ENCODE measurements at regions not wholly inside any gene's neighbourhood (a gene's known extent, or its start where the extent isn't known, plus 50 kb on each side); places are given as distances from the start of the nearest gene placed in this dataset.
A peak's percentile ranks its signal among the peaks of the same experiment; 100 is the strongest.

DNA sequence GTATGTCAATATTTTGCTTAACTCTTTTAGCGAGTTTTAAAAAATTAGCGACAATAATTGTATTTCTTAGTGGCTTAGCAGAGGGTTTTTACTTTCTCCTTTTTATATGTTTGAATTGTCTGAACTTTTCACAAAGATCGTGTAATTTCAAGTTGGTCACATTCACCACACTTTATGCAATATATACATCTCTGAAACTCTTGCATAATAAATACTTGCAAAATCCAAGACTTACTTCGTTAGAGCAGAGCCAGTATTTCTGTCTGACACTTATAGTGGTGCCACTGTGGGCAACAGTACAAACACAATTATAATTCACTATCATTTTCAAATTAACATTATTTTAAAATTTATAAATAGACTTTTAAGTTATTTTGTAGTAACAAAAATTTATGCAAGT lies 62.0 kb downstream of the SUCNR1 start:
- H3K9me3 ChIP-seq = no peaks in the 10 kb centered on the region
- no peaks in the 10 kb centered on the region for H4K20me1 ChIP-seq (ENCODE audit: insufficient read depth)
- H3K79me2 ChIP-seq (ENCODE audit: insufficient read depth) = no peaks in the 10 kb centered on the region
- peaks cover 31% of the 10 kb centered on the region for H3F3A ChIP-seq (replicated peaks; ENCODE audit: insufficient read depth)
- no peak overlapping the region for H3K4me3 ChIP-seq (ENCODE audit: low read depth in 2 of 2, low read length in 1 of 2)
- 48% methylated on average over 4 of the region's 4 CpGs for WGBS (ENCODE audit: low lambda C conversion rate)
- H3K4me1 ChIP-seq (ENCODE audit: control insufficient read depth in 1 of 2, insufficient read depth in 2 of 2, low read depth in 1 of 2, low read length in 1 of 2) = peaks cover 0 to 13% of the 10 kb centered on the region in 2 experiments; a peak in 2 of 4 replicates
- H3K9ac ChIP-seq = no peak overlapping the region
- TF ChIP-seq POLR2AphosphoS5 (IDR thresholded peaks at IDR 0.05; ENCODE audit: low read depth, low read length) = no peak
- TF ChIP-seq FOSL2 (IDR thresholded peaks at IDR 0.05; ENCODE audit: borderline replicate concordance, low read depth) = no peak
- no peak for TF ChIP-seq FOXJ3 (CRISPR knock-in tag; IDR thresholded peaks at IDR 0.05)
- no peak for TF ChIP-seq CHD2 (IDR thresholded peaks at IDR 0.05; ENCODE audit: low read length, partially characterized antibody)
- TF ChIP-seq TEAD4 (IDR thresholded peaks at IDR 0.05; ENCODE audit: borderline replicate concordance, insufficient read depth) = no peak
- TF ChIP-seq RCOR1 (IDR thresholded peaks at IDR 0.05; ENCODE audit: low read length) = no peak
- no peak for TF ChIP-seq GABPA (IDR thresholded peaks at IDR 0.05; ENCODE audit: low read depth)
- H3K36me3 ChIP-seq (replicated peaks in 1 of 2; ENCODE audit: control insufficient read depth in 1 of 2, insufficient read depth in 2 of 2, low read length in 1 of 2) = no peaks in the 10 kb centered on the region
- no peak for DNase-seq
- H3K27me3 ChIP-seq (ENCODE audit: insufficient read depth) = no peaks in the 10 kb centered on the region; the same call in 1 of the 2 replicates
- no peak overlapping the region for H3K27ac ChIP-seq (ENCODE audit: low read depth in 2 of 2, low read length in 1 of 2)
- H2AFZ ChIP-seq (ENCODE audit: low read depth) = no peak overlapping the region
- ChIA-PET POLR2A (no interaction called here), CTCF (no interaction called here)
- no peak overlapping the region for H3K4me2 ChIP-seq
- no peaks in the 10 kb centered on the region for H3K9me2 ChIP-seq

GRCh38 chr3:151940481-151940880 lies 67.0 kb downstream of the SUCNR1 start:
- no peaks in the 10 kb centered on the region; the same call in 1 of the 2 replicates for H3K27me3 ChIP-seq (ENCODE audit: insufficient read depth)
- H3K4me3 ChIP-seq (ENCODE audit: low read depth in 2 of 2, low read length in 1 of 2) = no peak overlapping the region
- H3F3A ChIP-seq (replicated peaks; ENCODE audit: insufficient read depth) = no peaks in the 10 kb centered on the region
- H2AFZ ChIP-seq (ENCODE audit: low read depth) = no peak overlapping the region
- no peaks in the 10 kb centered on the region for H3K79me2 ChIP-seq (ENCODE audit: insufficient read depth)
- no peak overlapping the region for H3K4me2 ChIP-seq
- ChIA-PET CTCF (interaction anchor here (0.7 to 1.7 kb wide), 2 partner anchors 504 to 1467 kb away, joined by 3 to 4 read pairs; no protein-coding TSS in a partner anchor), POLR2A (no interaction called here)
- H3K9me3 ChIP-seq = no peaks in the 10 kb centered on the region
- WGBS (ENCODE audit: low lambda C conversion rate) = 38% methylated on average over 2 of the region's 2 CpGs
- TF ChIP-seq, protein P1, sequence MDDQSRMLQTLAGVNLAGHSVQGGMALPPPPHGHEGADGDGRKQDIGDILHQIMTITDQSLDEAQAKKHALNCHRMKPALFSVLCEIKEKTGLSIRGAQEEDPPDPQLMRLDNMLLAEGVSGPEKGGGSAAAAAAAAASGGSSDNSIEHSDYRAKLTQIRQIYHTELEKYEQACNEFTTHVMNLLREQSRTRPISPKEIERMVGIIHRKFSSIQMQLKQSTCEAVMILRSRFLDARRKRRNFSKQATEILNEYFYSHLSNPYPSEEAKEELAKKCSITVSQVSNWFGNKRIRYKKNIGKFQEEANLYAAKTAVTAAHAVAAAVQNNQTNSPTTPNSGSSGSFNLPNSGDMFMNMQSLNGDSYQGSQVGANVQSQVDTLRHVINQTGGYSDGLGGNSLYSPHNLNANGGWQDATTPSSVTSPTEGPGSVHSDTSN (IDR thresholded peaks at IDR 0.05) = peak; percentile 33; the same call in 1 of the 2 replicates
- TF ChIP-seq RAD21 (IDR thresholded peaks at IDR 0.05; ENCODE audit: low read length) = no peak
- H3K27ac ChIP-seq (ENCODE audit: low read depth in 2 of 2, low read length in 1 of 2) = no peak overlapping the region
- no peaks in the 10 kb centered on the region for H4K20me1 ChIP-seq (ENCODE audit: insufficient read depth)
- no peaks in the 10 kb centered on the region for H3K9me2 ChIP-seq
- H3K9ac ChIP-seq = no peak overlapping the region
- no peak for DNase-seq
- H3K36me3 ChIP-seq (replicated peaks in 1 of 2; ENCODE audit: control insufficient read depth in 1 of 2, insufficient read depth in 2 of 2, low read length in 1 of 2) = no peaks in the 10 kb centered on the region
- no peaks in the 10 kb centered on the region; a peak in 1 of 4 replicates for H3K4me1 ChIP-seq (ENCODE audit: control insufficient read depth in 1 of 2, insufficient read depth in 2 of 2, low read depth in 1 of 2, low read length in 1 of 2)

- H3K79me2 ChIP-seq (ENCODE audit: insufficient read depth) = no peaks in the 10 kb centered on the region
- ChIA-PET CTCF (no interaction called here), POLR2A (no interaction called here)
- no peaks in the 10 kb centered on the region for H3K36me3 ChIP-seq (replicated peaks in 1 of 2; ENCODE audit: control insufficient read depth in 1 of 2, insufficient read depth in 2 of 2, low read length in 1 of 2)
- DNase-seq = no peak
- H3K4me2 ChIP-seq = no peak overlapping the region
- H3K4me3 ChIP-seq (ENCODE audit: low read depth in 2 of 2, low read length in 1 of 2) = no peak overlapping the region
- 15% methylated on average over 1 of the region's 1 CpG for WGBS (ENCODE audit: low lambda C conversion rate)
- no peaks in the 10 kb centered on the region for H3F3A ChIP-seq (replicated peaks; ENCODE audit: insufficient read depth)
- no peak overlapping the region for H2AFZ ChIP-seq (ENCODE audit: low read depth)
- H3K27ac ChIP-seq (ENCODE audit: low read depth in 2 of 2, low read length in 1 of 2) = no peak overlapping the region
- no peaks in the 10 kb centered on the region; a peak in 1 of 4 replicates for H3K4me1 ChIP-seq (ENCODE audit: control insufficient read depth in 1 of 2, insufficient read depth in 2 of 2, low read depth in 1 of 2, low read length in 1 of 2)
- TF ChIP-seq RCOR1 (IDR thresholded peaks at IDR 0.05; ENCODE audit: low read length) = no peak
- H3K9me3 ChIP-seq = no peaks in the 10 kb centered on the region
- H3K27me3 ChIP-seq (ENCODE audit: insufficient read depth) = no peaks in the 10 kb centered on the region; the same call in 1 of the 2 replicates
- no peak overlapping the region for H3K9ac ChIP-seq
- no peaks in the 10 kb centered on the region for H4K20me1 ChIP-seq (ENCODE audit: insufficient read depth)
- H3K9me2 ChIP-seq = no peaks in the 10 kb centered on the region
Measured at GRCh38 chr3:151943539-151943938, 70.1 kb downstream of the SUCNR1 start.
